H9 (cell line): ENCODE measurements at regions not wholly inside any gene's neighbourhood (a gene's known extent, or its start where the extent isn't known, plus 50 kb on each side); places are given as distances from the start of the nearest gene placed in this dataset.

Experiments used
- DNase-seq: peaks from one replicate; pipeline ENCODE4 v3.0.0-alpha.2; 2017
- H2AFZ ChIP-seq: one replicate; pipeline ENCODE4 v1.6.1; 2013; ENCODE audit warnings: mild to moderate bottlenecking, low read length, control low read depth, moderate library complexity
- H2AK5ac ChIP-seq: 2 replicates; pipeline ENCODE4 v1.6.1; 2013; ENCODE audit warnings: low read length, control low read depth, mixed read lengths; ENCODE audit not compliant: insufficient read length
- H2BK120ac ChIP-seq: one replicate; pipeline ENCODE4 v1.6.1; 2013; ENCODE audit warnings: low read depth, mild to moderate bottlenecking, low read length, control low read depth, inconsistent platforms; ENCODE audit not compliant: poor library complexity, severe bottlenecking
- H2BK12ac ChIP-seq: 2 replicates; pipeline ENCODE4 v1.6.1; 2013; ENCODE audit warnings: low read length, control low read depth, mixed read lengths, low read depth; ENCODE audit not compliant: insufficient read length
- H2BK15ac ChIP-seq: 2 replicates; pipeline ENCODE4 v1.6.1; 2013; ENCODE audit warnings: low read depth, low read length, control low read depth
- H2BK20ac ChIP-seq: one replicate; pipeline ENCODE4 v1.6.1; 2013; ENCODE audit warnings: low read depth, mild to moderate bottlenecking, low read length, control low read depth, inconsistent platforms; ENCODE audit not compliant: poor library complexity, severe bottlenecking
- H2BK5ac ChIP-seq: 2 replicates; pipeline ENCODE4 v1.6.1; 2013; ENCODE audit warnings: low read length, control low read depth, mixed read lengths; ENCODE audit not compliant: insufficient read length
- H3K14ac ChIP-seq: 2 replicates; pipeline ENCODE4 v1.6.1; 2013; ENCODE audit warnings: low read length, control low read depth; ENCODE audit not compliant: insufficient read depth
- H3K18ac ChIP-seq: 2 replicates; pipeline ENCODE4 v1.6.1; 2013; ENCODE audit warnings: low read depth, mild to moderate bottlenecking, mixed read lengths, low read length, control low read depth; ENCODE audit not compliant: insufficient read length
- H3K23ac ChIP-seq: 2 replicates; pipeline ENCODE4 v1.6.1; 2013; ENCODE audit warnings: low read length, control low read depth, mixed read lengths, low read depth; ENCODE audit not compliant: insufficient read length
- H3K23me2 ChIP-seq: 2 replicates; pipeline ENCODE4 v1.6.1; 2013; ENCODE audit warnings: low read depth, mild to moderate bottlenecking, mixed read lengths, low read length, control low read depth; ENCODE audit not compliant: insufficient read length, poor library complexity, severe bottlenecking
- H3K27ac ChIP-seq: 2 replicates; pipeline ENCODE4 v1.5.1; 2013; ENCODE audit warnings: low read length, control low read depth, mixed read lengths, low read depth; ENCODE audit not compliant: insufficient read length
- H3K27me3 ChIP-seq: 2 replicates; pipeline ENCODE4 v1.6.1; 2013; ENCODE audit warnings: low read length, control low read depth, inconsistent platforms; ENCODE audit not compliant: insufficient read depth
- H3K4ac ChIP-seq: 2 replicates; pipeline ENCODE4 v1.6.1; 2013; ENCODE audit warnings: low read depth, mild to moderate bottlenecking, control low read depth, inconsistent platforms, low read length, moderate library complexity
- H3K4me1 ChIP-seq: 2 replicates; pipeline ENCODE4 v1.6.1; 2013; ENCODE audit warnings: low read length, control low read depth, inconsistent platforms; ENCODE audit not compliant: insufficient read depth
- H3K4me2 ChIP-seq: 2 replicates; pipeline ENCODE4 v1.6.1; 2013; ENCODE audit warnings: low read length, control low read depth, mixed read lengths; ENCODE audit not compliant: insufficient read length, insufficient read depth
- H3K56ac ChIP-seq: 2 replicates; pipeline ENCODE4 v1.6.1; 2013; ENCODE audit warnings: low read depth, mild to moderate bottlenecking, mixed read lengths, low read length, control low read depth; ENCODE audit not compliant: insufficient read length
- H3K79me1 ChIP-seq: 2 replicates; pipeline ENCODE4 v1.6.1; 2013; ENCODE audit warnings: low read depth, mild to moderate bottlenecking, moderate library complexity, low read length, control low read depth, inconsistent platforms; ENCODE audit not compliant: insufficient read depth, poor library complexity, severe bottlenecking
- H3K79me2 ChIP-seq: 2 replicates; pipeline ENCODE4 v1.6.1; 2013; ENCODE audit warnings: low read length, control low read depth, inconsistent platforms; ENCODE audit not compliant: insufficient read depth
- H3K9ac ChIP-seq: 2 replicates; pipeline ENCODE4 v1.6.1; 2013; ENCODE audit warnings: low read length, control low read depth, mixed read lengths; ENCODE audit not compliant: insufficient read length; ENCODE audit errors: extremely low read depth
- H3K9me3 ChIP-seq: one replicate; pipeline ENCODE4 v1.6.1; 2013; ENCODE audit warnings: low read depth, low read length, inconsistent platforms; ENCODE audit not compliant: control insufficient read depth
- H3T11ph ChIP-seq: one replicate; pipeline ENCODE4 v1.6.1; 2013; ENCODE audit warnings: mild to moderate bottlenecking, low read length, control low read depth, inconsistent platforms
- H4K20me1 ChIP-seq: one replicate; pipeline ENCODE4 v1.6.1; 2013; ENCODE audit not compliant: control insufficient read depth, insufficient read length, insufficient read depth
- H4K5ac ChIP-seq: 2 replicates; pipeline ENCODE4 v1.6.1; 2013; ENCODE audit warnings: low read depth, mild to moderate bottlenecking, mixed read lengths, low read length, control low read depth; ENCODE audit not compliant: insufficient read length
- H4K8ac ChIP-seq: replicated peaks from 2 replicates; pipeline ENCODE4 v1.6.1; 2013; ENCODE audit warnings: low read length, control low read depth, mixed read lengths, low read depth; ENCODE audit not compliant: insufficient read length
- H4K91ac ChIP-seq: 2 replicates; pipeline ENCODE4 v1.6.1; 2013; ENCODE audit warnings: low read depth, mild to moderate bottlenecking, moderate library complexity, mixed read lengths, low read length, control low read depth; ENCODE audit not compliant: insufficient read length
- H3K27ac Mint-ChIP-seq, 3 experiments: 2 replicates in 2 of 3; 3 replicates in 1 of 3; pipeline ENCODE4 v1.8.0; 2020 to 2021; ENCODE audit warnings: mixed read lengths in 3 of 3, mild to moderate bottlenecking in 1 of 3, moderate library complexity in 1 of 3
- H3K27me3 Mint-ChIP-seq: 2 replicates; pipeline ENCODE4 v1.8.0; 2021; ENCODE audit warnings: low read depth, mild to moderate bottlenecking, moderate library complexity, mixed read lengths
- H3K36me3 Mint-ChIP-seq, 3 experiments: 2 replicates in 2 of 3; 3 replicates in 1 of 3; pipeline ENCODE4 v1.8.0; 2020 to 2021; ENCODE audit warnings: low read depth in 3 of 3, mixed read lengths in 3 of 3; ENCODE audit not compliant: insufficient read depth in 1 of 3
- H3K4me1 Mint-ChIP-seq, 2 experiments: 2 replicates each; pipeline ENCODE4 v1.8.0; 2020; ENCODE audit warnings: mixed read lengths in 2 of 2
- H3K4me3 Mint-ChIP-seq, 2 experiments: 2 replicates in 1 of 2; 3 replicates in 1 of 2; pipeline ENCODE4 v1.8.0; 2020 to 2021; ENCODE audit warnings: mild to moderate bottlenecking in 2 of 2, mixed read lengths in 2 of 2, moderate library complexity in 1 of 2
- H3K9me3 Mint-ChIP-seq, 2 experiments: 2 replicates in 1 of 2; 3 replicates in 1 of 2; pipeline ENCODE4 v1.8.0; 2020; ENCODE audit warnings: mild to moderate bottlenecking in 2 of 2, mixed read lengths in 2 of 2, moderate library complexity in 1 of 2
- WGBS: extraction: QIAGEN DNeasy Blood & Tissue Kit; methylation state at CpG from one replicate; pipeline ENCODE4 v1.1.7; 2013; ENCODE audit warnings: missing lambda C conversion rate, low lambda C conversion rate, mixed read lengths; ENCODE audit not compliant: insufficient read length; ENCODE audit errors: extremely low coverage; 5-methylcytosine and 5-hydroxymethylcytosine counted together
- TF ChIP-seq, protein P1 (sequence below): fragments of 200-600 bp; sonication (generic); conservative IDR thresholded peaks from 3 replicates; pipeline ENCODE4 v1.8.0; 2021; ENCODE audit warnings: antibody characterized with exemption, mild to moderate bottlenecking

- no peak overlapping the region for H3K18ac ChIP-seq
- no peak overlapping the region for H2BK120ac ChIP-seq
- no peaks in the 10 kb centered on the region for H3K79me1 ChIP-seq
- TF ChIP-seq, protein P1, sequence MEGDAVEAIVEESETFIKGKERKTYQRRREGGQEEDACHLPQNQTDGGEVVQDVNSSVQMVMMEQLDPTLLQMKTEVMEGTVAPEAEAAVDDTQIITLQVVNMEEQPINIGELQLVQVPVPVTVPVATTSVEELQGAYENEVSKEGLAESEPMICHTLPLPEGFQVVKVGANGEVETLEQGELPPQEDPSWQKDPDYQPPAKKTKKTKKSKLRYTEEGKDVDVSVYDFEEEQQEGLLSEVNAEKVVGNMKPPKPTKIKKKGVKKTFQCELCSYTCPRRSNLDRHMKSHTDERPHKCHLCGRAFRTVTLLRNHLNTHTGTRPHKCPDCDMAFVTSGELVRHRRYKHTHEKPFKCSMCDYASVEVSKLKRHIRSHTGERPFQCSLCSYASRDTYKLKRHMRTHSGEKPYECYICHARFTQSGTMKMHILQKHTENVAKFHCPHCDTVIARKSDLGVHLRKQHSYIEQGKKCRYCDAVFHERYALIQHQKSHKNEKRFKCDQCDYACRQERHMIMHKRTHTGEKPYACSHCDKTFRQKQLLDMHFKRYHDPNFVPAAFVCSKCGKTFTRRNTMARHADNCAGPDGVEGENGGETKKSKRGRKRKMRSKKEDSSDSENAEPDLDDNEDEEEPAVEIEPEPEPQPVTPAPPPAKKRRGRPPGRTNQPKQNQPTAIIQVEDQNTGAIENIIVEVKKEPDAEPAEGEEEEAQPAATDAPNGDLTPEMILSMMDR, result no peak
- H2BK12ac ChIP-seq, result no peak overlapping the region
- H3K27me3 ChIP-seq, result no peaks in the 10 kb centered on the region
- H2AFZ ChIP-seq, result no peak overlapping the region
- H2BK5ac ChIP-seq, result no peak overlapping the region
- H3T11ph ChIP-seq, result no peak overlapping the region
- H3K9me3 Mint-ChIP-seq, result peaks cover 5 to 12% of the 10 kb centered on the region in 2 experiments; a peak in 4 of 5 replicates
- no peak overlapping the region for H3K27ac ChIP-seq
- H3K4me1 ChIP-seq, result no peaks in the 10 kb centered on the region
- H3K79me2 ChIP-seq, result no peaks in the 10 kb centered on the region
- no peak for DNase-seq
- H4K20me1 ChIP-seq, result no peaks in the 10 kb centered on the region
- H2BK15ac ChIP-seq, result no peak overlapping the region
- H3K4me2 ChIP-seq, result no peak overlapping the region
- H4K5ac ChIP-seq, result no peak overlapping the region
- H3K56ac ChIP-seq, result no peak overlapping the region
- H4K8ac ChIP-seq, result no peak overlapping the region
- WGBS, result no CpG with 5 or more reads among the region's 2 CpGs
- H3K23me2 ChIP-seq, result no peaks in the 10 kb centered on the region
- H4K91ac ChIP-seq, result no peak overlapping the region
- peaks cover 0 to 8% (median 2%) of the 10 kb centered on the region in 3 experiments; a peak in 3 of 7 replicates for H3K36me3 Mint-ChIP-seq
- no peak overlapping the region for H3K14ac ChIP-seq
- no peaks in the 10 kb centered on the region for H3K27me3 Mint-ChIP-seq
- no peak overlapping the region for H2BK20ac ChIP-seq
- no peak overlapping the region for H3K4me3 Mint-ChIP-seq
- no peak overlapping the region for H3K9ac ChIP-seq
- no peak overlapping the region for H3K23ac ChIP-seq
- H2AK5ac ChIP-seq, result no peak overlapping the region
- no peaks in the 10 kb centered on the region for H3K4me1 Mint-ChIP-seq
- no peaks in the 10 kb centered on the region for H3K9me3 ChIP-seq
- H3K4ac ChIP-seq, result no peak overlapping the region
- no peak overlapping the region for H3K27ac Mint-ChIP-seq
Observed at GRCh38 chr21:16519036-16519435, 789.3 kb downstream of the USP25 start.
